Stomach smooth muscle (tissue), 2 donors: ENCODE measurements at regions not wholly inside any gene's neighbourhood (a gene's known extent, or its start where the extent isn't known, plus 50 kb on each side); places are given as distances from the start of the nearest gene placed in this dataset.

Experiments
- H3K27ac ChIP-seq: one replicate; pipeline ENCODE4 v1.7.0; 2013; ENCODE audit warnings: mild to moderate bottlenecking, low read length, inconsistent platforms
- H3K27me3 ChIP-seq, 2 donors: one replicate each; pipeline ENCODE4 v1.7.0; 2013; ENCODE audit warnings: low read length in 2 of 2; ENCODE audit not compliant: insufficient read depth in 2 of 2, control insufficient read depth in 1 of 2
- H3K36me3 ChIP-seq, 2 donors: one replicate each; pipeline ENCODE4 v1.7.0; 2013; ENCODE audit warnings: low read length in 2 of 2; ENCODE audit not compliant: control insufficient read depth in 2 of 2, insufficient read depth in 2 of 2
- H3K4me1 ChIP-seq: one replicate; pipeline ENCODE4 v1.7.0; 2013; ENCODE audit warnings: low read length; ENCODE audit not compliant: control insufficient read depth, insufficient read depth
- H3K4me3 ChIP-seq, 2 donors: one replicate each; pipeline ENCODE4 v1.7.0; 2013; ENCODE audit warnings: low read length in 2 of 2
- H3K9ac ChIP-seq, 2 donors: one replicate each; pipeline ENCODE4 v1.7.0; 2013; ENCODE audit warnings: low read length in 2 of 2, mild to moderate bottlenecking in 1 of 2
- H3K9me3 ChIP-seq, 2 donors: one replicate each; pipeline ENCODE4 v1.7.0; 2013; ENCODE audit warnings: low read length in 2 of 2; ENCODE audit not compliant: control insufficient read depth in 2 of 2
- donor health status: healthy.
- donor health status: Pancreatic carcinoma.

GRCh38 chr2:156099382-156099781 is 233.1 kb downstream of the NR4A2 start:
- H3K4me1 ChIP-seq, result no peaks in the 10 kb centered on the region
- no peaks in the 10 kb centered on the region for H3K27me3 ChIP-seq
- no peak overlapping the region for H3K27ac ChIP-seq
- H3K9ac ChIP-seq, result no peak overlapping the region
- no peaks in the 10 kb centered on the region for H3K9me3 ChIP-seq
- H3K4me3 ChIP-seq, result no peak overlapping the region
- H3K36me3 ChIP-seq, result no peaks in the 10 kb centered on the region

GRCh38 chr2:156098506-156098905 is 234.0 kb downstream of the NR4A2 start:
- Histone ChIP-seq H3K9ac (no peak overlapping the region), H3K9me3 (no peaks in the 10 kb centered on the region), H3K27ac (no peak overlapping the region), H3K4me1 (no peaks in the 10 kb centered on the region), H3K4me3 (no peak overlapping the region), H3K27me3 (no peaks in the 10 kb centered on the region), H3K36me3 (no peaks in the 10 kb centered on the region)

GRCh38 chr2:156088587-156088986 is 243.9 kb downstream of the NR4A2 start:
- H3K27ac ChIP-seq, result no peak overlapping the region
- no peaks in the 10 kb centered on the region for H3K9me3 ChIP-seq
- H3K4me3 ChIP-seq, result no peak overlapping the region
- no peak overlapping the region for H3K9ac ChIP-seq
- no peaks in the 10 kb centered on the region for H3K36me3 ChIP-seq
- no peaks in the 10 kb centered on the region for H3K4me1 ChIP-seq
- H3K27me3 ChIP-seq, result no peaks in the 10 kb centered on the region

GRCh38 chr2:156087875-156088274 is 244.6 kb downstream of the NR4A2 start:
- no peaks in the 10 kb centered on the region for H3K9me3 ChIP-seq
- H3K4me3 ChIP-seq, result no peak overlapping the region
- H3K27ac ChIP-seq, result no peak overlapping the region
- H3K36me3 ChIP-seq, result no peaks in the 10 kb centered on the region
- no peaks in the 10 kb centered on the region for H3K4me1 ChIP-seq
- H3K27me3 ChIP-seq, result no peaks in the 10 kb centered on the region
- H3K9ac ChIP-seq, result no peak overlapping the region

- Histone ChIP-seq H3K27me3 (no peaks in the 10 kb centered on the region), H3K36me3 (no peaks in the 10 kb centered on the region), H3K4me3 (no peak overlapping the region), H3K27ac (no peak overlapping the region), H3K4me1 (no peaks in the 10 kb centered on the region), H3K9ac (no peak overlapping the region), H3K9me3 (no peaks in the 10 kb centered on the region)
These were observed 248.6 kb downstream of the NR4A2 start for GRCh38 chr2:156083763-156084493.

- Histone ChIP-seq H3K4me3 (no peak overlapping the region), H3K27ac (no peak overlapping the region), H3K9ac (no peak overlapping the region), H3K9me3 (no peaks in the 10 kb centered on the region), H3K36me3 (no peaks in the 10 kb centered on the region), H3K27me3 (no peaks in the 10 kb centered on the region), H3K4me1 (no peaks in the 10 kb centered on the region)
These were observed 252.7 kb downstream of the NR4A2 start for GRCh38 chr2:156079845-156080244.

GRCh38 chr2:156077041-156077742 is 255.3 kb downstream of the NR4A2 start:
- Histone ChIP-seq H3K4me3 (no peak overlapping the region), H3K36me3 (no peaks in the 10 kb centered on the region), H3K27ac (no peak overlapping the region), H3K4me1 (no peaks in the 10 kb centered on the region), H3K9me3 (no peaks in the 10 kb centered on the region), H3K27me3 (no peaks in the 10 kb centered on the region), H3K9ac (no peak overlapping the region)

- Histone ChIP-seq H3K4me1 (no peaks in the 10 kb centered on the region), H3K9me3 (no peaks in the 10 kb centered on the region), H3K27ac (no peak overlapping the region), H3K9ac (no peak overlapping the region), H3K27me3 (no peaks in the 10 kb centered on the region), H3K36me3 (no peaks in the 10 kb centered on the region), H3K4me3 (no peak overlapping the region)
These were observed 266.6 kb downstream of the NR4A2 start for GRCh38 chr2:156065912-156066311.

GRCh38 chr2:156064540-156064939 is 268.0 kb downstream of the NR4A2 start:
- Histone ChIP-seq H3K27me3 (no peaks in the 10 kb centered on the region), H3K4me3 (no peak overlapping the region), H3K27ac (no peak overlapping the region), H3K9ac (no peak overlapping the region), H3K36me3 (no peaks in the 10 kb centered on the region), H3K4me1 (no peaks in the 10 kb centered on the region), H3K9me3 (no peaks in the 10 kb centered on the region)

GRCh38 chr2:156057647-156058046 is 274.9 kb downstream of the NR4A2 start:
- Histone ChIP-seq H3K9ac (no peak overlapping the region), H3K36me3 (no peaks in the 10 kb centered on the region), H3K27me3 (no peaks in the 10 kb centered on the region), H3K9me3 (no peaks in the 10 kb centered on the region), H3K4me1 (no peaks in the 10 kb centered on the region), H3K4me3 (no peak overlapping the region), H3K27ac (no peak overlapping the region)

GRCh38 chr2:156054983-156055382 is 277.5 kb downstream of the NR4A2 start:
- Histone ChIP-seq H3K36me3 (no peaks in the 10 kb centered on the region), H3K27me3 (no peaks in the 10 kb centered on the region), H3K4me1 (no peaks in the 10 kb centered on the region), H3K9me3 (no peaks in the 10 kb centered on the region), H3K4me3 (no peak overlapping the region), H3K27ac (no peak overlapping the region), H3K9ac (no peak overlapping the region)
